ENCODE measurements at regions not wholly inside any gene's neighbourhood (a gene's known extent, or its start where the extent isn't known, plus 50 kb on each side); places are given as distances from the start of the nearest gene placed in this dataset.
A peak's percentile ranks its signal among the peaks of the same experiment; 100 is the strongest.

- no peak overlapping the region for H3K4me3 ChIP-seq (ENCODE audit: low read depth, low read length)
- H3K36me3 ChIP-seq (ENCODE audit: control insufficient read depth, insufficient read depth, low read length): no peaks in the 10 kb centered on the region
- no peak for TF ChIP-seq CTCF (IDR thresholded peaks at IDR 0.05; ENCODE audit: insufficient read depth, low read length, severe bottlenecking)
- FAIRE-seq (no peak), DNase-seq (ENCODE audit: low read depth) (peak; percentile 28)
- H3K27me3 ChIP-seq (ENCODE audit: control insufficient read depth, insufficient read depth, low read length): peaks cover 14% of the 10 kb centered on the region
Observed at GRCh38 chr3:14598143-14598569, 53.4 kb upstream of the CCDC174 start.

- DNase-seq (ENCODE audit: low read depth) (no peak), FAIRE-seq (no peak)
- Histone ChIP-seq H3K4me3 (ENCODE audit: low read depth, low read length) (no peak overlapping the region), H3K27me3 (ENCODE audit: control insufficient read depth, insufficient read depth, low read length) (peaks cover 14% of the 10 kb centered on the region), H3K36me3 (ENCODE audit: control insufficient read depth, insufficient read depth, low read length) (no peaks in the 10 kb centered on the region)
- no peak for TF ChIP-seq CTCF (IDR thresholded peaks at IDR 0.05; ENCODE audit: insufficient read depth, low read length, severe bottlenecking)
Observed at GRCh38 chr3:14599488-14599887, 52.1 kb upstream of the CCDC174 start.

- FAIRE-seq: no peak
- no peak overlapping the region for H3K4me3 ChIP-seq (ENCODE audit: low read depth, low read length)
- peaks cover 14% of the 10 kb centered on the region for H3K27me3 ChIP-seq (ENCODE audit: control insufficient read depth, insufficient read depth, low read length)
Observed at GRCh38 chr3:14600075-14600474, 51.5 kb upstream of the CCDC174 start.

GRCh38 chr3:14600856-14601610 is 50.5 kb upstream of the CCDC174 start:
- FAIRE-seq: peak; percentile 77
- DNase-seq (ENCODE audit: low read depth): no peak
- Histone ChIP-seq H3K27me3 (ENCODE audit: control insufficient read depth, insufficient read depth, low read length) (peaks cover 14% of the 10 kb centered on the region), H3K4me3 (ENCODE audit: low read depth, low read length) (no peak overlapping the region), H3K36me3 (ENCODE audit: control insufficient read depth, insufficient read depth, low read length) (no peaks in the 10 kb centered on the region)
- TF ChIP-seq CTCF (IDR thresholded peaks at IDR 0.05; ENCODE audit: insufficient read depth, low read length, severe bottlenecking): no peak

More at GRCh38 chr3:14600075-14600474, 51.5 kb upstream of the CCDC174 start:
- DNase-seq (ENCODE audit: low read depth): no peak
- no peaks in the 10 kb centered on the region for H3K36me3 ChIP-seq (ENCODE audit: control insufficient read depth, insufficient read depth, low read length)
- no peak for TF ChIP-seq CTCF (IDR thresholded peaks at IDR 0.05; ENCODE audit: insufficient read depth, low read length, severe bottlenecking)

GRCh38 chr3:14601692-14602005 is 49.9 kb upstream of the CCDC174 start:
- H3K36me3 ChIP-seq (ENCODE audit: control insufficient read depth, insufficient read depth, low read length): no peaks in the 10 kb centered on the region
- no peak overlapping the region for H3K4me3 ChIP-seq (ENCODE audit: low read depth, low read length)
- DNase-seq (ENCODE audit: low read depth): no peak
- no peak for TF ChIP-seq CTCF (IDR thresholded peaks at IDR 0.05; ENCODE audit: insufficient read depth, low read length, severe bottlenecking)
- peaks cover 14% of the 10 kb centered on the region for H3K27me3 ChIP-seq (ENCODE audit: control insufficient read depth, insufficient read depth, low read length)
- no peak for FAIRE-seq

Measured in bronchial epithelial cell (primary cell).